VCaP (cell line): ENCODE measurements at regions not wholly inside any gene's neighbourhood (a gene's known extent, or its start where the extent isn't known, plus 50 kb on each side); places are given as distances from the start of the nearest gene placed in this dataset.
"Not testable (repeated sequence)": the region's sequence is repeated elsewhere in the genome, so short reads cannot be mapped to it uniquely, and the experiment has no call there.

ENCODE experiments used
- H3K27ac ChIP-seq: fragments of 450-650 bp; 2 replicates; pipeline ENCODE4 v1.5.1; 2017
- CTCF ChIP-seq: fragments of 450-650 bp; conservative IDR thresholded peaks from 2 replicates; pipeline ENCODE4 v1.5.1; 2017; ENCODE audit warnings: mild to moderate bottlenecking, moderate library complexity

- no peak for TF ChIP-seq CTCF
- H3K27ac ChIP-seq, result no peak overlapping the region
Measured at GRCh38 chr4:38411092-38411491, 252.9 kb upstream of the KLF3 start.

GRCh38 chr4:38411981-38412536 lies 251.9 kb upstream of the KLF3 start:
- TF ChIP-seq CTCF, result no peak

GRCh38 chr4:38413524-38414341 lies 250.3 kb upstream of the KLF3 start:
- H3K27ac ChIP-seq, result no peak overlapping the region
- no peak for TF ChIP-seq CTCF

More at GRCh38 chr4:38411981-38412536, 251.9 kb upstream of the KLF3 start:
- H3K27ac ChIP-seq, result no peak overlapping the region

- no peak overlapping the region for H3K27ac ChIP-seq
- TF ChIP-seq CTCF, result no peak
Measured at GRCh38 chr4:38414410-38414809, 249.6 kb upstream of the KLF3 start.

- no peak overlapping the region for H3K27ac ChIP-seq
- TF ChIP-seq CTCF, result no peak
Measured at GRCh38 chr4:38415682-38416081, 248.3 kb upstream of the KLF3 start.

- TF ChIP-seq CTCF, result no peak
- no peak overlapping the region for H3K27ac ChIP-seq
Measured at GRCh38 chr4:38416450-38417014, 247.5 kb upstream of the KLF3 start.

- H3K27ac ChIP-seq, result not testable (repeated sequence)
Measured at GRCh38 chr4:38420254-38420653, 243.7 kb upstream of the KLF3 start.

GRCh38 chr4:38422850-38423249 lies 241.1 kb upstream of the KLF3 start:
- H3K27ac ChIP-seq, result no peak overlapping the region
- no peak for TF ChIP-seq CTCF
